NT2/D1 (cell line): ENCODE measurements at regions not wholly inside any gene's neighbourhood (a gene's known extent, or its start where the extent isn't known, plus 50 kb on each side); places are given as distances from the start of the nearest gene placed in this dataset.

Experiments
- YY1 ChIP-seq: IDR thresholded peaks from 2 replicates; pipeline ENCODE4 v1.6.1; 2011; ENCODE audit not compliant: insufficient read length, insufficient read depth
- ZNF274 ChIP-seq: IDR thresholded peaks from 2 replicates; pipeline ENCODE4 v1.6.1; 2011; ENCODE audit warnings: mild to moderate bottlenecking, low read depth, low read length

DNA sequence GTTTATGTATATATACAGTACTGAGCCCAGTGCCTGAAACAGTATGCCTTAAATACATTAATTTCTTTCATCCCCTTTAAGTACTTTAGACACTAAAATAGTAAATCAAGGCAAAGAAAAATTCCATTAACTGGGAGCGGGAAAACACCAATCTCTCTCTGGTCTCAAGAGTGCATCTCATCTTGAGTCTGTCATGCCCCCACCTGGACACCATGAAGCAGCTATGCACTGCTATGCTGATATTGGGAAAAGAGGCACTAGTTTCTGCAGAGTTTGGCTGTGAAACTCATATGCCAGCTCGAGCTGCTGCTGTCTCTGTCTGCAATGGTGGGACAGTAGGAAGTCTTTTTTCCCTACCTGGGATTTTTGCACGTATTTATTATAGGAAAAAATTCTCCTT lies 754.4 kb upstream of the RAG2 start:
- TF ChIP-seq YY1: no peak
- TF ChIP-seq ZNF274: no peak
